IMR-90 (cell line): ENCODE measurements at regions not wholly inside any gene's neighbourhood (a gene's known extent, or its start where the extent isn't known, plus 50 kb on each side); places are given as distances from the start of the nearest gene placed in this dataset.

Experiments used
- ATAC-seq: fragments of 200-7000 bp; cut with Tn5 transposase; 2 replicates; pipeline ENCODE4 v1.9.1; 2020; ENCODE audit warnings: low read depth, mild to moderate bottlenecking, moderate library complexity
- BruUV-seq: library from RNA; stranded (reverse); fragments of 400-500 nt; replicated peaks from 2 replicates; lab custom pipeline; 2021; lab: Mats Ljungman, UMichigan
- CTCF ChIA-PET: fragments of 300-600 bp; formaldehyde crosslinking; extraction: SDS; loops from one replicate; lab custom pipeline; 2021; ENCODE audit warnings: antibody characterized with exemption; lab: Yijun Ruan, JAX
- POLR2A ChIA-PET: fragments of 300-600 bp; sonication (Branson Sonifier 250); formaldehyde crosslinking; loops from one replicate; lab custom pipeline; 2022; ENCODE audit warnings: antibody characterized with exemption; ENCODE audit not compliant: unreplicated experiment; lab: Charles Lee
- DNase-seq: peaks from one replicate; pipeline ENCODE4 v3.0.0; 2013
- H2AFZ ChIP-seq: replicated peaks from 2 replicates; pipeline ENCODE3; 2013; ENCODE audit warnings: low read length, mild to moderate bottlenecking; ENCODE audit not compliant: poor library complexity
- H2AK5ac ChIP-seq: 2 replicates; pipeline ENCODE4 v1.6.1; 2013; ENCODE audit warnings: low read depth, low read length, inconsistent platforms
- H2AK9ac ChIP-seq: replicated peaks from 2 replicates; pipeline ENCODE3; 2013; ENCODE audit warnings: mild to moderate bottlenecking, low read depth, low read length, moderate library complexity; ENCODE audit not compliant: poor library complexity
- H2BK120ac ChIP-seq: 2 replicates; pipeline ENCODE4 v1.6.1; 2013; ENCODE audit warnings: low read depth, low read length, inconsistent platforms
- H2BK15ac ChIP-seq: 3 replicates; pipeline ENCODE4 v1.6.1; 2013; ENCODE audit warnings: low read depth, low read length, inconsistent platforms
- H2BK20ac ChIP-seq: 2 replicates; pipeline ENCODE4 v1.6.1; 2013; ENCODE audit warnings: low read depth, mild to moderate bottlenecking, inconsistent platforms, low read length, moderate library complexity
- H2BK5ac ChIP-seq: 2 replicates; pipeline ENCODE4 v1.6.1; 2013; ENCODE audit warnings: mild to moderate bottlenecking, low read depth, low read length, inconsistent platforms; ENCODE audit not compliant: poor library complexity, severe bottlenecking
- H3K14ac ChIP-seq: replicated peaks from 2 replicates; pipeline ENCODE4 v1.6.1; 2013; ENCODE audit warnings: low read depth, low read length, inconsistent platforms
- H3K18ac ChIP-seq: 2 replicates; pipeline ENCODE4 v1.6.1; 2013; ENCODE audit warnings: low read depth, low read length, control low read depth
- H3K23ac ChIP-seq: 2 replicates; pipeline ENCODE4 v1.6.1; 2013; ENCODE audit warnings: low read depth, low read length, inconsistent platforms
- H3K27ac ChIP-seq: 2 replicates; pipeline ENCODE4 v1.5.1; 2013; ENCODE audit warnings: mild to moderate bottlenecking, control low read depth, low read length; ENCODE audit not compliant: insufficient read depth
- H3K27me3 ChIP-seq: 2 replicates; pipeline ENCODE4 v1.6.1; 2013; ENCODE audit warnings: low read length; ENCODE audit not compliant: control insufficient read depth, insufficient read depth
- H3K36me3 ChIP-seq: 2 replicates; pipeline ENCODE4 v1.6.1; 2013; ENCODE audit warnings: low read length, mixed read lengths; ENCODE audit not compliant: control insufficient read depth, insufficient read depth
- H3K4ac ChIP-seq: 2 replicates; pipeline ENCODE4 v1.6.1; 2013; ENCODE audit warnings: low read depth, low read length, inconsistent platforms
- H3K4me1 ChIP-seq: 2 replicates; pipeline ENCODE4 v1.6.1; 2013; ENCODE audit warnings: low read length, mixed read lengths; ENCODE audit not compliant: control insufficient read depth, insufficient read depth
- H3K4me2 ChIP-seq: 2 replicates; pipeline ENCODE4 v1.6.1; 2013; ENCODE audit warnings: low read depth, mild to moderate bottlenecking, control low read depth, low read length, moderate library complexity
- H3K4me3 ChIP-seq: 2 replicates; pipeline ENCODE4 v1.5.1; 2013; ENCODE audit warnings: low read depth, mild to moderate bottlenecking, control low read depth, low read length, moderate library complexity; ENCODE audit not compliant: insufficient read depth
- H3K56ac ChIP-seq: 2 replicates; pipeline ENCODE4 v1.6.1; 2013; ENCODE audit warnings: low read length, inconsistent platforms; ENCODE audit not compliant: insufficient read depth; ENCODE audit errors: extremely low read depth
- H3K79me1 ChIP-seq, 2 experiments: 2 replicates each; pipeline ENCODE4 v1.6.1; 2013; ENCODE audit warnings: low read length in 2 of 2, inconsistent platforms in 1 of 2, low read depth in 1 of 2
- H3K9ac ChIP-seq: 2 replicates; pipeline ENCODE4 v1.6.1; 2013; ENCODE audit warnings: low read depth, low read length, control low read depth
- H3K9me1 ChIP-seq: 2 replicates; pipeline ENCODE4 v1.6.1; 2013; ENCODE audit warnings: low read length, inconsistent platforms; ENCODE audit not compliant: insufficient read depth
- H3K9me3 ChIP-seq: 2 replicates; pipeline ENCODE4 v1.6.1; 2013; ENCODE audit warnings: low read length; ENCODE audit not compliant: control insufficient read depth, insufficient read depth
- H4K20me1 ChIP-seq: 2 replicates; pipeline ENCODE4 v1.6.1; 2013; ENCODE audit warnings: low read length, inconsistent platforms; ENCODE audit not compliant: insufficient read depth
- H4K5ac ChIP-seq: 2 replicates; pipeline ENCODE4 v1.6.1; 2013; ENCODE audit warnings: mild to moderate bottlenecking, low read depth, low read length, control low read depth
- H4K8ac ChIP-seq, 2 experiments: 2 replicates each; pipeline ENCODE4 v1.6.1; 2013; ENCODE audit warnings: low read depth in 2 of 2, low read length in 2 of 2, control low read depth in 1 of 2, inconsistent platforms in 1 of 2
- H4K91ac ChIP-seq: 2 replicates; pipeline ENCODE4 v1.6.1; 2013; ENCODE audit warnings: low read depth, low read length, inconsistent platforms; ENCODE audit not compliant: insufficient read depth
- BHLHE40 ChIP-seq: fragments of 150-350 bp; IDR thresholded peaks from 2 replicates; pipeline ENCODE4 v1.6.1; 2016; ENCODE audit warnings: mild to moderate bottlenecking, low read depth, low read length
- CEBPB ChIP-seq: IDR thresholded peaks from 2 replicates; pipeline ENCODE4 v1.6.1; 2012; ENCODE audit warnings: low read depth, low read length, improper control_type of control experiment
- CHD1 ChIP-seq: IDR thresholded peaks from 2 replicates; pipeline ENCODE4 v1.6.1; 2012; ENCODE audit warnings: low read depth, low read length, improper control_type of control experiment
- CTCF ChIP-seq: conservative IDR thresholded peaks from 2 replicates; pipeline ENCODE4 v1.5.1; 2012; ENCODE audit warnings: mild to moderate bottlenecking, low read depth, low read length, improper control_type of control experiment
- ELK1 ChIP-seq: fragments of 150-350 bp; IDR thresholded peaks from 2 replicates; pipeline ENCODE4 v1.6.1; 2016; ENCODE audit warnings: low read depth, mild to moderate bottlenecking, low read length, moderate library complexity, borderline replicate concordance
- FOS ChIP-seq: fragments of 150-350 bp; IDR thresholded peaks from 2 replicates; pipeline ENCODE4 v1.6.1; 2016; ENCODE audit warnings: low read depth, low read length
- MAFK ChIP-seq: IDR thresholded peaks from 2 replicates; pipeline ENCODE4 v1.6.1; 2012; ENCODE audit warnings: low read depth, low read length, improper control_type of control experiment
- MAZ ChIP-seq: IDR thresholded peaks from 2 replicates; pipeline ENCODE4 v1.6.1; 2012; ENCODE audit warnings: low read depth, mild to moderate bottlenecking, low read length, improper control_type of control experiment, moderate library complexity, borderline replicate concordance
- MXI1 ChIP-seq: IDR thresholded peaks from 2 replicates; pipeline ENCODE4 v1.6.1; 2012; ENCODE audit warnings: low read depth, mild to moderate bottlenecking, low read length, moderate library complexity, borderline replicate concordance
- NFE2L2 ChIP-seq: fragments of 150-350 bp; IDR thresholded peaks from 2 replicates; pipeline ENCODE4 v1.6.1; 2016; ENCODE audit warnings: low read depth, mild to moderate bottlenecking, low read length
- POLR2A ChIP-seq: IDR thresholded peaks from 2 replicates; pipeline ENCODE4 v1.6.1; 2012; ENCODE audit warnings: mild to moderate bottlenecking, low read depth, low read length
- RAD21 ChIP-seq: IDR thresholded peaks from 2 replicates; pipeline ENCODE4 v1.6.1; 2012; ENCODE audit warnings: low read length, improper control_type of control experiment
- RCOR1 ChIP-seq: IDR thresholded peaks from 2 replicates; pipeline ENCODE4 v1.6.1; 2012; ENCODE audit warnings: mild to moderate bottlenecking, low read length, improper control_type of control experiment; ENCODE audit not compliant: insufficient replicate concordance
- RFX5 ChIP-seq: IDR thresholded peaks from 2 replicates; pipeline ENCODE4 v1.8.0; 2012; ENCODE audit warnings: low read depth, mild to moderate bottlenecking, low read length, moderate library complexity
- SMC3 ChIP-seq: fragments of 150-350 bp; IDR thresholded peaks from 2 replicates; pipeline ENCODE4 v1.6.1; 2016; ENCODE audit warnings: low read depth, mild to moderate bottlenecking, antibody characterized with exemption, low read length, moderate library complexity
- USF2 ChIP-seq: fragments of 150-350 bp; IDR thresholded peaks from 2 replicates; pipeline ENCODE4 v1.6.1; 2017; ENCODE audit warnings: mild to moderate bottlenecking, antibody characterized with exemption, low read length, low read depth
- WGBS, 2 experiments: methylation state at CpG; one replicate each; pipeline versions ENCODE4 v1.1.5 to v1.1.7; 2013; ENCODE audit warnings: missing lambda C conversion rate in 2 of 2; ENCODE audit not compliant: insufficient read length in 1 of 2; ENCODE audit errors: extremely low coverage in 2 of 2; 5-methylcytosine and 5-hydroxymethylcytosine counted together
- dilution Hi-C: fragments of 300-500 bp; cut with HindIII; formaldehyde crosslinking; loops from one replicate; pipeline ENCODE4 v1.14.3; 2018; ENCODE audit warnings: low sequenced_read_pairs; ENCODE audit not compliant: unreplicated experiment
- in situ Hi-C: fragments of 300-500 bp; cut with MboI; formaldehyde crosslinking; loops from 3 replicates; pipeline ENCODE4 v1.14.3; 2019; ENCODE audit warnings: low sequenced_read_pairs, inconsistent platforms, mixed read lengths
- intact Hi-C: fragments of 100-400 bp; cut with micrococcal nuclease; formaldehyde crosslinking; loops from 2 replicates; pipeline ENCODE4 v1.10.0; 2022

GRCh38 chr13:76048675-76049375 is 412.7 kb downstream of the LMO7 start:
- H3K18ac ChIP-seq = no peak overlapping the region
- CTCF ChIA-PET = no interaction called here
- H3K27me3 ChIP-seq = no peaks in the 10 kb centered on the region
- no TSS peak for BruUV-seq
- no peaks in the 10 kb centered on the region for H4K20me1 ChIP-seq
- TF ChIP-seq NFE2L2 (no peak), SMC3 (no peak), MAZ (no peak), RAD21 (no peak), MXI1 (no peak), BHLHE40 (no peak), CEBPB (no peak), ELK1 (no peak), CHD1 (no peak), RCOR1 (no peak), MAFK (no peak), FOS (no peak), CTCF (no peak), RFX5 (no peak), USF2 (no peak), POLR2A (no peak)
- no peak overlapping the region for H3K23ac ChIP-seq
- no peak overlapping the region for H2BK120ac ChIP-seq
- H3K4me2 ChIP-seq = no peak overlapping the region
- dilution Hi-C loops (no loop called here), in situ Hi-C loops (no loop called here), intact Hi-C loops (no loop called here)
- no peak overlapping the region for H4K8ac ChIP-seq
- DNase-seq = no peak
- no peak overlapping the region for H3K14ac ChIP-seq
- no peak overlapping the region for H2AFZ ChIP-seq
- no peak overlapping the region for H3K9ac ChIP-seq
- no peak overlapping the region for H4K5ac ChIP-seq
- ATAC-seq = no peak
- H3K4ac ChIP-seq = no peak overlapping the region
- H3K56ac ChIP-seq = no peak overlapping the region
- WGBS, 2 experiments = no CpG with 5 or more reads among the region's 3 CpGs
- no peak overlapping the region for H4K91ac ChIP-seq
- H2BK20ac ChIP-seq = no peak overlapping the region
- no peaks in the 10 kb centered on the region for H3K9me1 ChIP-seq
- H2AK9ac ChIP-seq = no peak overlapping the region
- POLR2A ChIA-PET = no interaction called here
- no peaks in the 10 kb centered on the region for H3K36me3 ChIP-seq
- no peak overlapping the region for H2BK15ac ChIP-seq
- no peak overlapping the region for H2BK5ac ChIP-seq
- no peak overlapping the region for H2AK5ac ChIP-seq
- no peak overlapping the region for H3K27ac ChIP-seq
- no peaks in the 10 kb centered on the region for H3K4me1 ChIP-seq
- H3K79me1 ChIP-seq = no peaks in the 10 kb centered on the region
- no peaks in the 10 kb centered on the region for H3K9me3 ChIP-seq
- H3K4me3 ChIP-seq = no peak overlapping the region
